Panc1 (cell line): ENCODE measurements at regions not wholly inside any gene's neighbourhood (a gene's known extent, or its start where the extent isn't known, plus 50 kb on each side); places are given as distances from the start of the nearest gene placed in this dataset.

ENCODE experiments used
- ATAC-seq: fragments of 200-7000 bp; cut with Tn5 transposase; 2 replicates; pipeline ENCODE4 v1.9.1; 2020; ENCODE audit warnings: mild to moderate bottlenecking, moderate library complexity
- BruUV-seq: library from RNA; stranded (reverse); fragments of 400-500 nt; replicated peaks from 2 replicates; lab custom pipeline; 2021; lab: Mats Ljungman, UMichigan
- CTCF ChIA-PET: fragments of 300-600 bp; sonication (Branson Sonifier 250); formaldehyde crosslinking; loops from one replicate; lab custom pipeline; 2022; ENCODE audit warnings: antibody characterized with exemption; lab: Charles Lee
- POLR2A ChIA-PET: fragments of 300-600 bp; sonication (Branson Sonifier 250); formaldehyde crosslinking; loops from one replicate; lab custom pipeline; 2022; ENCODE audit warnings: antibody characterized with exemption; lab: Charles Lee
- DNase-seq: peaks from one replicate; pipeline ENCODE4 v3.0.0-alpha.2; 2010; ENCODE audit warnings: low read depth, low spot score
- H3K27ac ChIP-seq: 2 replicates; pipeline ENCODE4 v1.5.1; 2011; ENCODE audit warnings: mild to moderate bottlenecking, low read length, inconsistent platforms
- H3K27me3 ChIP-seq: fragments of 200-500 bp; sonication (Bioruptor generic); 2 replicates; pipeline ENCODE4 v1.6.0; 2014; ENCODE audit warnings: low read length, inconsistent platforms; ENCODE audit not compliant: control insufficient read depth, insufficient read depth
- H3K36me3 ChIP-seq: fragments of 200-500 bp; sonication (Bioruptor generic); 2 replicates; pipeline ENCODE4 v1.5.1; 2014; ENCODE audit warnings: inconsistent platforms, mild to moderate bottlenecking, low read length, moderate library complexity; ENCODE audit not compliant: control insufficient read depth, insufficient read depth
- H3K4me1 ChIP-seq: 2 replicates; pipeline ENCODE4 v1.5.1; 2011; ENCODE audit warnings: inconsistent platforms, mild to moderate bottlenecking, low read length, moderate library complexity; ENCODE audit not compliant: control insufficient read depth, insufficient read depth
- H3K4me3 ChIP-seq, 2 experiments: 2 replicates each; pipeline ENCODE4 v1.5.1; 2011 to 2012; ENCODE audit warnings: low read depth in 2 of 2, low read length in 2 of 2, mild to moderate bottlenecking in 2 of 2, inconsistent platforms in 1 of 2, moderate library complexity in 1 of 2
- H3K9me3 ChIP-seq: fragments of 200-500 bp; sonication (Bioruptor generic); 2 replicates; pipeline ENCODE4 v1.5.1; 2014; ENCODE audit warnings: low read depth, mild to moderate bottlenecking, inconsistent platforms, low read length, moderate library complexity; ENCODE audit not compliant: control insufficient read depth, insufficient read depth
- CTCF ChIP-seq: fragments of 450-650 bp; IDR thresholded peaks from 2 replicates; pipeline ENCODE4 v1.5.1; 2017; ENCODE audit warnings: mild to moderate bottlenecking
- POLR2AphosphoS5 ChIP-seq: IDR thresholded peaks from 2 replicates; pipeline ENCODE4 v1.6.1; 2012; ENCODE audit warnings: mild to moderate bottlenecking, low read depth, low read length, moderate library complexity
- REST ChIP-seq, 2 experiments: IDR thresholded peaks; 2 replicates each; pipeline ENCODE4 v1.6.1; 2011 to 2012; ENCODE audit warnings: low read depth in 2 of 2, control low read depth in 1 of 2, low read length in 1 of 2, mild to moderate bottlenecking in 1 of 2, moderate library complexity in 1 of 2; ENCODE audit not compliant: insufficient read depth in 1 of 2
- SIN3A ChIP-seq: IDR thresholded peaks from 2 replicates; pipeline ENCODE4 v1.6.1; 2012; ENCODE audit warnings: low read depth, mild to moderate bottlenecking, low read length, moderate library complexity, borderline replicate concordance; ENCODE audit not compliant: insufficient read depth
- TCF7L2 ChIP-seq: IDR thresholded peaks from 2 replicates; pipeline ENCODE4 v1.6.1; 2011; ENCODE audit warnings: mild to moderate bottlenecking, low read depth, low read length, inconsistent platforms
- in situ Hi-C: cut with HindIII; loops from 2 replicates; pipeline ENCODE4 v1.10.0; 2016; ENCODE audit warnings: low sequenced_read_pairs, low pct_unique_long_range_greater_than_20kb
- intact Hi-C: fragments of 100-400 bp; cut with micrococcal nuclease; formaldehyde crosslinking; loops from one replicate; pipeline ENCODE4 v1.10.0; 2022; ENCODE audit not compliant: unreplicated experiment

- no peaks in the 10 kb centered on the region for H3K36me3 ChIP-seq
- no peaks in the 10 kb centered on the region for H3K27me3 ChIP-seq
- in situ Hi-C loops (no loop called here), intact Hi-C loops (no loop called here)
- H3K4me1 ChIP-seq = no peaks in the 10 kb centered on the region
- no TSS peak for BruUV-seq
- H3K9me3 ChIP-seq = no peaks in the 10 kb centered on the region
- ATAC-seq = no peak
- no peak for DNase-seq
- TF ChIP-seq REST (IDR thresholded peaks at IDR 0.05; ENCODE audit: insufficient read depth in 1 of 2, low read depth in 2 of 2, low read length in 1 of 2) (no peak), CTCF (no peak), TCF7L2 (no peak), POLR2AphosphoS5 (no peak), SIN3A (no peak)
- no peak overlapping the region for H3K27ac ChIP-seq
- ChIA-PET POLR2A (no interaction called here), CTCF (no interaction called here)
- no peak overlapping the region for H3K4me3 ChIP-seq
Measured at GRCh38 chr13:109606520-109606919, 179.9 kb downstream of the IRS2 start.

DNA sequence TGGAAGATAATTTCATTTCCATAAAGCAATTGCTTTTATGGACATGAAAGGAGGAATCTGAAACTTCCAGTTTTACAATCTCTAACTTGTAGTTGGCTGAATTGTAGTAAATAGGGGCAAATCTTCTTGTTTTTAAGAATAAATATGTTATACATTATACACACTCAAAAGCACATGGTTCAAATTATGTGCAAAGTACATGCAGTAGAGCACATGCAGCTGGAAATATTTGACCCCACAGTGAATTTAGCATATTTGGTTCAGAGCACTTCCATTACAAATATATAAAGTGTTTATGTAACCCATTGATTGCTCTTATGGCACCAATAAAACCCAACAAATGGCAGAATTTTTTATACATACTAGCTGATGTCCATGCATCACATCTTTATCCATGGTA is 180.5 kb downstream of the IRS2 start:
- BruUV-seq = no TSS peak
- Histone ChIP-seq H3K4me3 (no peak overlapping the region), H3K4me1 (no peaks in the 10 kb centered on the region), H3K36me3 (no peaks in the 10 kb centered on the region), H3K9me3 (no peaks in the 10 kb centered on the region), H3K27me3 (no peaks in the 10 kb centered on the region), H3K27ac (no peak overlapping the region)
- in situ Hi-C loops = no loop called here
- POLR2A ChIA-PET = no interaction called here
- CTCF ChIA-PET = no interaction called here
- DNase-seq (no peak), ATAC-seq (no peak)
- intact Hi-C loops = no loop called here
- TF ChIP-seq SIN3A (no peak), TCF7L2 (no peak), POLR2AphosphoS5 (no peak), REST (IDR thresholded peaks at IDR 0.05; ENCODE audit: insufficient read depth in 1 of 2, low read depth in 2 of 2, low read length in 1 of 2) (no peak), CTCF (no peak)
